ENCODE measurements at regions not wholly inside any gene's neighbourhood (a gene's known extent, or its start where the extent isn't known, plus 50 kb on each side); places are given as distances from the start of the nearest gene placed in this dataset.
"Not testable (repeated sequence)": the region's sequence is repeated elsewhere in the genome, so short reads cannot be mapped to it uniquely, and the experiment has no call there.

DNA sequence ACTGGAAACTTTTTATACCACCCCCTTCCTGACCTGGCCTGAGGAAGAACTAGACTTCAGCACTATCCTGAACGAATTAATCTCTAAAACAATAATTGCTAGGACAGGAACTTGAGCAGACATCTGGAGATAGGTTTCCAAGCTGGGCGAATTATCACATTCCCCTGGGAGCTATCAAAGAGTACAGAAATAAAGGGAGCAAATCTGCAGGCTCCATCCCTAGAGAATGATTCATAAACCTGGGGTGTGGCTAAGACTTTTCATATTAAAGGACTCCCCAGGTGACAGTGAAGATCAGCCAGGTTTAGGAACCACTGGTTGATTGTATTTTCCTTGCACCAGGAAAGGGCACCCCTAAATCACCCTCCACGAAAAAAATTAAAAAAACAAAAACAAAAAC lies 105.6 kb upstream of the NOL4 start:
- Histone ChIP-seq H3K36me3 (no peaks in the 10 kb centered on the region), H3K4me1 (no peaks in the 10 kb centered on the region), H3K27ac (no peak overlapping the region), H3K4me3 (no peak overlapping the region), H3K9me3 (no peaks in the 10 kb centered on the region), H3K27me3 (no peaks in the 10 kb centered on the region)
- intact Hi-C loops (cut with DNase I): no loop called here
- DNase-seq (no peak), ATAC-seq (no peak)
- TF ChIP-seq, protein P1, sequence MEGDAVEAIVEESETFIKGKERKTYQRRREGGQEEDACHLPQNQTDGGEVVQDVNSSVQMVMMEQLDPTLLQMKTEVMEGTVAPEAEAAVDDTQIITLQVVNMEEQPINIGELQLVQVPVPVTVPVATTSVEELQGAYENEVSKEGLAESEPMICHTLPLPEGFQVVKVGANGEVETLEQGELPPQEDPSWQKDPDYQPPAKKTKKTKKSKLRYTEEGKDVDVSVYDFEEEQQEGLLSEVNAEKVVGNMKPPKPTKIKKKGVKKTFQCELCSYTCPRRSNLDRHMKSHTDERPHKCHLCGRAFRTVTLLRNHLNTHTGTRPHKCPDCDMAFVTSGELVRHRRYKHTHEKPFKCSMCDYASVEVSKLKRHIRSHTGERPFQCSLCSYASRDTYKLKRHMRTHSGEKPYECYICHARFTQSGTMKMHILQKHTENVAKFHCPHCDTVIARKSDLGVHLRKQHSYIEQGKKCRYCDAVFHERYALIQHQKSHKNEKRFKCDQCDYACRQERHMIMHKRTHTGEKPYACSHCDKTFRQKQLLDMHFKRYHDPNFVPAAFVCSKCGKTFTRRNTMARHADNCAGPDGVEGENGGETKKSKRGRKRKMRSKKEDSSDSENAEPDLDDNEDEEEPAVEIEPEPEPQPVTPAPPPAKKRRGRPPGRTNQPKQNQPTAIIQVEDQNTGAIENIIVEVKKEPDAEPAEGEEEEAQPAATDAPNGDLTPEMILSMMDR (IDR thresholded peaks at IDR 0.05): no peak

DNA sequence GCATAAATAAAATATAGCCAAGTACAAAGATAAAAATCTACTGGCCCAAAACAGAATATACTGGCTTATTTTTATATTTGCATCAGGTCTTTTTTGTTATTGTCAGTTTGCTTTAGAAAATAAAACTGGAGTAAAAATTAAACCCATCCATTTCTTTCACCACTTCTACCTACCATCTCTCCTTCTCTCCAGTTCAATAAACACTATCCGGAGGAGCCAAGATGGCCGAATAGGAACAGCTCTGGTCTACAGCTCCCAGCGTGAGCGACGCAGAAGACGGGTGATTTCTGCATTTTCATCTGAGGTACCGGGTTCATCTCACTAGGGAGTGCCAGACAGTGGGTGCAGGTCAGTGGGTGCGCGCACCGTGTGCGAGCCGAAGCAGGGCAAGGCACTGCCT lies 106.2 kb upstream of the NOL4 start:
- H3K27ac ChIP-seq; ATAC-seq; intact Hi-C loops (cut with DNase I); H3K27me3 ChIP-seq; H3K4me1 ChIP-seq; H3K9me3 ChIP-seq; H3K4me3 ChIP-seq; H3K36me3 ChIP-seq; DNase-seq: not testable (repeated sequence)

DNA sequence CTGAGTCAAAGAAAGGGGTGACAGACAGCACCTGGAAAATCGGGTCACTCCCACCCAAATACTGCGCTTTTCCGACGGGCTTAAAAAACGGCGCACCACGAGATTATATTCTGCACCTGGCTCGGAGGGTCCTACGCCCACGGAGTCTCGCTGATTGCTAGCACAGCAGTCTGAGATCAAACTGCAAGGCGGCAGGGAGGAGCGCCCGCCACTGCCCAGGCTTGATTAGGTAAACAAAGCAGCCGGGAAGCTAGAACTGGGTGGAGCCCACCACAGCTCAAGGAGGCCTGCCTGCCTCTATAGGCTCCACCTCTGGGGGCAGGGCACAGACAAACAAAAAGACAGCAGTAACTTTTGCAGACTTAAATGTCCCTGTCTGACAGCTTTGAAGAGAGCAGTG lies 106.6 kb upstream of the NOL4 start:
- H3K27me3 ChIP-seq; H3K27ac ChIP-seq; DNase-seq; H3K4me3 ChIP-seq; H3K36me3 ChIP-seq; ATAC-seq; H3K4me1 ChIP-seq; H3K9me3 ChIP-seq; intact Hi-C loops (cut with DNase I): not testable (repeated sequence)

- no peaks in the 10 kb centered on the region for H3K36me3 ChIP-seq
- TF ChIP-seq, protein P1 (IDR thresholded peaks at IDR 0.05): no peak
- intact Hi-C loops (cut with DNase I): no loop called here
Observed at GRCh38 chr18:34339155-34339554, 114.4 kb upstream of the NOL4 start.

GRCh38 chr18:34342960-34343359 lies 118.2 kb upstream of the NOL4 start:
- ATAC-seq (no peak), DNase-seq (no peak)
- Histone ChIP-seq H3K4me3 (no peak overlapping the region), H3K27ac (no peak overlapping the region), H3K9me3 (no peaks in the 10 kb centered on the region), H3K27me3 (no peaks in the 10 kb centered on the region), H3K4me1 (no peaks in the 10 kb centered on the region), H3K36me3 (no peaks in the 10 kb centered on the region)
- TF ChIP-seq, protein P1 (IDR thresholded peaks at IDR 0.05): no peak
- intact Hi-C loops (cut with DNase I): no loop called here

More at GRCh38 chr18:34339155-34339554, 114.4 kb upstream of the NOL4 start:
- Histone ChIP-seq H3K27me3 (no peaks in the 10 kb centered on the region), H3K4me3 (no peak overlapping the region), H3K4me1 (no peaks in the 10 kb centered on the region), H3K27ac (no peak overlapping the region), H3K9me3 (no peaks in the 10 kb centered on the region)
- ATAC-seq: no peak
- no peak for DNase-seq

DNA sequence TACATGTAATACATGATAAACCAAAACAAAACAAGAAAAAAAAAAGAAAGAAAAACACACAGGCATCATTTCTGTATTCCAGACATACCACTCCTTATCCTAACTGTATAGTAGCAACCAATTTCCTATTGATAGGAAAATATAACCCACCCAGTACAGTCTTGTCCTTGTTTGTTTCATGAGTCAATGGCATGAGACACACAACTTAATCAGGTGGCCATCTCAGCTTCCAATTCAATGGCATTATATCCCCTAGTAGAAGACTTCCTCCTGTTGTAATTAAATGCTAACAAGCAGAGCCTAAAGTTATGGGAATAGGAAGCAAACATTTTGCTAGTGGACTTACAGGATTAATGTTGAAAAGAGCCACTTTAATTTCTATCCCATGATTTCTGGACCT lies 121.0 kb upstream of the NOL4 start:
- Histone ChIP-seq H3K4me3 (no peak overlapping the region), H3K27ac (no peak overlapping the region)

GRCh38 chr18:34350778-34351177 lies 126.1 kb upstream of the NOL4 start:
- H3K4me3 ChIP-seq: no peak overlapping the region
- no peaks in the 10 kb centered on the region for H3K36me3 ChIP-seq
- intact Hi-C loops (cut with DNase I): no loop called here
- H3K27me3 ChIP-seq: no peaks in the 10 kb centered on the region
- peak; percentile 36 for DNase-seq
- no peak overlapping the region for H3K27ac ChIP-seq
- no peaks in the 10 kb centered on the region for H3K9me3 ChIP-seq
- no peaks in the 10 kb centered on the region for H3K4me1 ChIP-seq
- ATAC-seq: no peak
- TF ChIP-seq, protein P1 (IDR thresholded peaks at IDR 0.05): no peak

More for the DNA sequence above, 121.0 kb upstream of the NOL4 start:
- intact Hi-C loops (cut with DNase I): no loop called here
- H3K27me3 ChIP-seq: no peaks in the 10 kb centered on the region
- DNase-seq: no peak
- H3K4me1 ChIP-seq: no peaks in the 10 kb centered on the region
- H3K36me3 ChIP-seq: no peaks in the 10 kb centered on the region
- TF ChIP-seq, protein P1 (IDR thresholded peaks at IDR 0.05): no peak
- H3K9me3 ChIP-seq: no peaks in the 10 kb centered on the region
- no peak for ATAC-seq

All from upper lobe of right lung (tissue), 1 donor.